GM12891 (cell line): ENCODE measurements at regions not wholly inside any gene's neighbourhood (a gene's known extent, or its start where the extent isn't known, plus 50 kb on each side); places are given as distances from the start of the nearest gene placed in this dataset.

Experiments used
- DNase-seq: peaks from one replicate; pipeline ENCODE4 v3.0.0; 2011; ENCODE audit warnings: low spot score; ENCODE audit not compliant: insufficient read length
- FAIRE-seq: peaks from 2 replicates; lab custom pipeline; 2011; peaks lifted over from hg19 to GRCh38; lab: Jason Lieb, UNC
- PAX5 ChIP-seq: IDR thresholded peaks from 2 replicates; pipeline ENCODE4 v1.6.1; 2011; ENCODE audit warnings: low read length, moderate library complexity, mild to moderate bottlenecking; ENCODE audit not compliant: insufficient read depth, severe bottlenecking
- POLR2A ChIP-seq: IDR thresholded peaks from 2 replicates; pipeline ENCODE4 v1.6.1; 2011; ENCODE audit warnings: low read depth, low read length, control low read depth
- POLR2AphosphoS5 ChIP-seq: IDR thresholded peaks from 2 replicates; pipeline ENCODE4 v1.6.1; 2011; ENCODE audit warnings: low read depth, low read length, control low read depth
- POU2F2 ChIP-seq: IDR thresholded peaks from 2 replicates; pipeline ENCODE4 v1.6.1; 2011; ENCODE audit warnings: low read depth, mild to moderate bottlenecking, control low read depth, low read length, moderate library complexity
- SPI1 ChIP-seq: IDR thresholded peaks from 2 replicates; pipeline ENCODE4 v1.6.1; 2011; ENCODE audit warnings: low read depth, low read length, control low read depth
- TAF1 ChIP-seq: IDR thresholded peaks from 2 replicates; pipeline ENCODE4 v1.6.1; 2011; ENCODE audit warnings: low read depth, low read length, control low read depth

GRCh38 chr17:13128676-13129075 lies 110.8 kb upstream of the ELAC2 start:
- no peak for DNase-seq
- FAIRE-seq, result no peak
- no peak for TF ChIP-seq SPI1
- no peak for TF ChIP-seq POLR2AphosphoS5
- no peak for TF ChIP-seq PAX5
- TF ChIP-seq TAF1, result no peak
- TF ChIP-seq POLR2A, result no peak
- no peak for TF ChIP-seq POU2F2

- FAIRE-seq, result no peak
- TF ChIP-seq POLR2AphosphoS5 (no peak), SPI1 (no peak), PAX5 (no peak), POU2F2 (no peak), POLR2A (no peak), TAF1 (no peak)
- no peak for DNase-seq
Measured at GRCh38 chr17:13127921-13128602, 110.2 kb upstream of the ELAC2 start.

GRCh38 chr17:13120864-13121263 lies 103.0 kb upstream of the ELAC2 start:
- FAIRE-seq, result no peak
- DNase-seq, result no peak
- TF ChIP-seq POU2F2 (no peak), POLR2A (no peak), TAF1 (no peak), SPI1 (no peak), POLR2AphosphoS5 (no peak), PAX5 (no peak)

GRCh38 chr17:13118311-13118710 lies 100.5 kb upstream of the ELAC2 start:
- FAIRE-seq (no peak), DNase-seq (no peak)
- TF ChIP-seq SPI1 (no peak), TAF1 (no peak), PAX5 (no peak), POU2F2 (no peak), POLR2A (no peak), POLR2AphosphoS5 (no peak)

- no peak for TF ChIP-seq SPI1
- no peak for TF ChIP-seq POU2F2
- no peak for TF ChIP-seq POLR2AphosphoS5
- TF ChIP-seq TAF1, result no peak
- no peak for TF ChIP-seq PAX5
- TF ChIP-seq POLR2A, result no peak
- FAIRE-seq (no peak), DNase-seq (no peak)
Measured at GRCh38 chr17:13117616-13118015, 99.8 kb upstream of the ELAC2 start.

GRCh38 chr17:13114601-13115031 lies 96.8 kb upstream of the ELAC2 start:
- no peak for DNase-seq
- TF ChIP-seq POLR2AphosphoS5, result no peak
- no peak for FAIRE-seq

GRCh38 chr17:13113821-13114525 lies 96.1 kb upstream of the ELAC2 start:
- no peak for DNase-seq
- TF ChIP-seq SPI1, result no peak
- no peak for TF ChIP-seq PAX5
- TF ChIP-seq POLR2A, result no peak
- TF ChIP-seq POLR2AphosphoS5, result no peak
- TF ChIP-seq TAF1, result no peak
- no peak for TF ChIP-seq POU2F2

GRCh38 chr17:13107676-13108235 lies 89.9 kb upstream of the ELAC2 start:
- no peak for DNase-seq
- no peak for FAIRE-seq
- TF ChIP-seq POU2F2, result no peak
- TF ChIP-seq POLR2AphosphoS5, result no peak
- no peak for TF ChIP-seq SPI1
- TF ChIP-seq POLR2A, result no peak
- TF ChIP-seq TAF1, result no peak
- TF ChIP-seq PAX5, result no peak

More at GRCh38 chr17:13113821-13114525, 96.1 kb upstream of the ELAC2 start:
- no peak for FAIRE-seq

GRCh38 chr17:13106171-13106570 lies 88.3 kb upstream of the ELAC2 start:
- DNase-seq (no peak), FAIRE-seq (no peak)
- TF ChIP-seq POLR2AphosphoS5, result no peak
- TF ChIP-seq SPI1, result no peak

GRCh38 chr17:13104576-13104975 lies 86.7 kb upstream of the ELAC2 start:
- FAIRE-seq (no peak), DNase-seq (no peak)
- no peak for TF ChIP-seq PAX5
- no peak for TF ChIP-seq SPI1
- no peak for TF ChIP-seq POU2F2
- no peak for TF ChIP-seq POLR2A
- no peak for TF ChIP-seq POLR2AphosphoS5
- TF ChIP-seq TAF1, result no peak
